HG03103 (cell line): ENCODE measurements at regions not wholly inside any gene's neighbourhood (a gene's known extent, or its start where the extent isn't known, plus 50 kb on each side); places are given as distances from the start of the nearest gene placed in this dataset.
"Not testable (repeated sequence)": the region's sequence is repeated elsewhere in the genome, so short reads cannot be mapped to it uniquely, and the experiment has no call there.

ENCODE experiments used
- ATAC-seq: cut with Tn5 transposase; IDR thresholded peaks from one replicate; pipeline ENCODE4 v1.9.1; 2021; ENCODE audit warnings: low read depth; ENCODE audit not compliant: unreplicated experiment

GRCh38 chrX:42022158-42022557 lies 98.8 kb upstream of the CASK start:
- ATAC-seq, result no peak

DNA sequence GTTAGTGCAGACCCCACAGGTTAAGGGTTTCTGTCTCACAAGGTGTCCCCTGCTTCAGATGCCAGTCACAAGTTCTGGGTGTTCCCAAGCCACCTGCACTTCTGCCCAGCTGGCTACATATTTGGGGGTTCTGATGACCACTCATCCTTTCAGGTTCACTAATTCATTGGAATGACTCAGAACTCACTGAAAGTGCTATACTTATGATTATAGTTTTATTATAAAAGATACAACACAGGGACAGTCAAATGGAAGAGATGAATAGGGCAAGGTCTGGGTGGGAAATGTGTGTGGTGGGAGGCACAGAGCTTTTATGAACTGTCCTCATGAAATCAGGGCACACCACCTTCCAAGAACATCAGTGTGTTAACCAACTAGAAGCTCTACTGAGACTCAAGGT lies 97.7 kb upstream of the CASK start:
- no peak for ATAC-seq

DNA sequence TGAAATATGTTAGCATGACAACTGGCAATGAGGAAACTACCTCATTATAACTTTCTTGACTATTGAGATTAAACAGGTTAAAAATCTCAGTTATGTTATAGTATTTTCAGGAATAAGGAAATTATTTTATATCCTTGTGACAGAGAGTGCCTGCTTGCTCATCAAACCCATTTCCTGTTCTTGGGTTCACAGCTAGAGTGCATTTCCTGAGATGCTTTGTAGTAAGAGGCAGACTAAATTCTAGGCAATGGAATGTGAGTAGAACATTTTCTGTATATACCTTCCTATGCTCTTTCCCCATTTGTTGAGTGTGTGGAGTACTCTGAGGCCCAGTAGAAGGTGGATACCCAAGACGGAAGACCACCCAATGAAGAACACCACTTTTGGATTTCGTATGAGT lies 96.9 kb upstream of the CASK start:
- no peak for ATAC-seq

DNA sequence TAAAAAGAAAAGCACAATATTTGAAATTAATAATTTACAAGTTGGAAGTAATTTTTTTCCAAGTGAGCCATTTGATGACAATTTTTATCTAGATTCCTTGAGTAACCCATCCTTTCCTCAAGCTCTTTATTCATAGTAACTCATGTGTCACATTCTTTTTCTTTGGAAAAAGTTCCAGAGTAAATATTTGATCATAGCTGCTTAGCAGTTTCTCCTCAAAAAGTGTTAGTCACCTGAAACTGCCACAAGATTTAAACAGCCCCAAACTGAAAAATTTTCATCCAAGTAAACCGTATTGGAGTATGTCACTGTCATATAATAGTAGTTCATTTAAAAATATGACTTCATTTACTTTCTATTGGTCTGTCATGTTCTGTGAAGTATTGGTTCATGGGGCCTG lies 94.6 kb upstream of the CASK start:
- ATAC-seq, result no peak

GRCh38 chrX:42000836-42001235 lies 77.5 kb upstream of the CASK start:
- ATAC-seq, result no peak

GRCh38 chrX:41984628-41985027 lies 61.3 kb upstream of the CASK start:
- ATAC-seq, result no peak

DNA sequence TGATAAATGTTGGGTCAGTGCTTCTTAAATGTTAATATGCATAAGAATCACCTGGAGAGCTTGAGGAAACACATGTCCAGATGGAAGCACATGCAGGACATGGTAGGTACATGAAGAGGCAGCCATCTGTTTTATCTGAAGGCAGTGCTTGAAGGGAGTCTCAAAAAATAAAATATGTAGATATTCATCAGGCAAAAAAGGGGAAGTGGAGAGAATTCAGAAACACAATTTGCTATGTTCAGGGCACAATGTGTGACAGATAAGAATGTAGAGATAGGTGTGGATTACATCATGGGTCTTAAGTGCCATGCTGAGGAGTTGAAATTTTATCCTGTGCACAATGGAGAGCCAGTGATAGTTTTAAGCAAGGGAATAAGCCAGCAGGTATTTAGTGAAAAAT lies 59.6 kb upstream of the CASK start:
- no peak for ATAC-seq

GRCh38 chrX:41981481-41982013 lies 58.2 kb upstream of the CASK start:
- no peak for ATAC-seq

- ATAC-seq, result not testable (repeated sequence)
Observed at GRCh38 chrX:41974677-41975076, 51.3 kb upstream of the CASK start.

- ATAC-seq, result no peak
Observed at GRCh38 chrX:41973208-41973607, 49.9 kb upstream of the CASK start.
